Activated B cell treated with CpG ODN at 0.5 μM for 24 hours (primary cell): ENCODE measurements at regions not wholly inside any gene's neighbourhood (a gene's known extent, or its start where the extent isn't known, plus 50 kb on each side); places are given as distances from the start of the nearest gene placed in this dataset.

Experiments used
- ATAC-seq: fragments of 200-7000 bp; cut with Tn5 transposase; one replicate; pipeline ENCODE4 v1.10.0; 2021; ENCODE audit warnings: low read depth, mild to moderate bottlenecking, moderate library complexity
- CTCF ChIA-PET: fragments of 350-600 bp; sonication (Branson Sonifier 250); formaldehyde crosslinking; loops from one replicate; lab custom pipeline; 2021; ENCODE audit warnings: antibody characterized with exemption; lab: Charles Lee
- POLR2A ChIA-PET: fragments of 350-600 bp; sonication (Branson Sonifier 250); formaldehyde crosslinking; loops from one replicate; lab custom pipeline; 2021; ENCODE audit warnings: antibody characterized with exemption; lab: Charles Lee
- DNase-seq: peaks from one replicate; pipeline ENCODE4 v3.0.0; 2022
- H3K27ac Mint-ChIP-seq: one replicate; pipeline ENCODE4 v1.8.0; 2020; ENCODE audit warnings: mixed read lengths
- H3K27me3 Mint-ChIP-seq: one replicate; pipeline ENCODE4 v1.8.0; 2021; ENCODE audit warnings: mixed read lengths
- H3K36me3 Mint-ChIP-seq: one replicate; pipeline ENCODE4 v1.8.0; 2021; ENCODE audit warnings: low read depth, mixed read lengths
- H3K4me1 Mint-ChIP-seq: one replicate; pipeline ENCODE4 v1.8.0; 2021; ENCODE audit warnings: mixed read lengths
- H3K4me3 Mint-ChIP-seq: one replicate; pipeline ENCODE4 v1.8.0; 2020; ENCODE audit warnings: mild to moderate bottlenecking, mixed read lengths
- H3K9me3 Mint-ChIP-seq: one replicate; pipeline ENCODE4 v1.8.0; 2020; ENCODE audit warnings: mixed read lengths
- intact Hi-C: fragments of 100-400 bp; cut with micrococcal nuclease; formaldehyde crosslinking; loops from one replicate; pipeline ENCODE4 v1.15.1; 2024
- TF ChIP-seq, protein P1 (sequence below): fragments of 200-600 bp; IDR thresholded peaks from one replicate; pipeline ENCODE4 v1.8.0; 2022; ENCODE audit warnings: antibody characterized with exemption, mild to moderate bottlenecking

- no peak overlapping the region for H3K4me3 Mint-ChIP-seq
- ChIA-PET CTCF (no interaction called here), POLR2A (no interaction called here)
- H3K36me3 Mint-ChIP-seq: no peaks in the 10 kb centered on the region
- H3K4me1 Mint-ChIP-seq: no peaks in the 10 kb centered on the region
- TF ChIP-seq, protein P1, sequence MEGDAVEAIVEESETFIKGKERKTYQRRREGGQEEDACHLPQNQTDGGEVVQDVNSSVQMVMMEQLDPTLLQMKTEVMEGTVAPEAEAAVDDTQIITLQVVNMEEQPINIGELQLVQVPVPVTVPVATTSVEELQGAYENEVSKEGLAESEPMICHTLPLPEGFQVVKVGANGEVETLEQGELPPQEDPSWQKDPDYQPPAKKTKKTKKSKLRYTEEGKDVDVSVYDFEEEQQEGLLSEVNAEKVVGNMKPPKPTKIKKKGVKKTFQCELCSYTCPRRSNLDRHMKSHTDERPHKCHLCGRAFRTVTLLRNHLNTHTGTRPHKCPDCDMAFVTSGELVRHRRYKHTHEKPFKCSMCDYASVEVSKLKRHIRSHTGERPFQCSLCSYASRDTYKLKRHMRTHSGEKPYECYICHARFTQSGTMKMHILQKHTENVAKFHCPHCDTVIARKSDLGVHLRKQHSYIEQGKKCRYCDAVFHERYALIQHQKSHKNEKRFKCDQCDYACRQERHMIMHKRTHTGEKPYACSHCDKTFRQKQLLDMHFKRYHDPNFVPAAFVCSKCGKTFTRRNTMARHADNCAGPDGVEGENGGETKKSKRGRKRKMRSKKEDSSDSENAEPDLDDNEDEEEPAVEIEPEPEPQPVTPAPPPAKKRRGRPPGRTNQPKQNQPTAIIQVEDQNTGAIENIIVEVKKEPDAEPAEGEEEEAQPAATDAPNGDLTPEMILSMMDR: no peak
- H3K27ac Mint-ChIP-seq: no peak overlapping the region
- ATAC-seq (no peak), DNase-seq (no peak)
- peaks cover 19% of the 10 kb centered on the region for H3K27me3 Mint-ChIP-seq
- H3K9me3 Mint-ChIP-seq: no peaks in the 10 kb centered on the region
- intact Hi-C loops: no loop called here
Observed at GRCh38 chr5:77569409-77569808, 69.1 kb downstream of the OTP start.

- ChIA-PET POLR2A (no interaction called here), CTCF (no interaction called here)
- peaks cover 13% of the 10 kb centered on the region for H3K27me3 Mint-ChIP-seq
- H3K27ac Mint-ChIP-seq: no peak overlapping the region
- H3K36me3 Mint-ChIP-seq: no peaks in the 10 kb centered on the region
- H3K4me1 Mint-ChIP-seq: no peaks in the 10 kb centered on the region
- no peak overlapping the region for H3K4me3 Mint-ChIP-seq
- TF ChIP-seq, protein P1: no peak
- no peaks in the 10 kb centered on the region for H3K9me3 Mint-ChIP-seq
- intact Hi-C loops: no loop called here
- no peak for DNase-seq
- ATAC-seq: no peak
Observed at GRCh38 chr5:77568555-77568954, 70.0 kb downstream of the OTP start.

DNA sequence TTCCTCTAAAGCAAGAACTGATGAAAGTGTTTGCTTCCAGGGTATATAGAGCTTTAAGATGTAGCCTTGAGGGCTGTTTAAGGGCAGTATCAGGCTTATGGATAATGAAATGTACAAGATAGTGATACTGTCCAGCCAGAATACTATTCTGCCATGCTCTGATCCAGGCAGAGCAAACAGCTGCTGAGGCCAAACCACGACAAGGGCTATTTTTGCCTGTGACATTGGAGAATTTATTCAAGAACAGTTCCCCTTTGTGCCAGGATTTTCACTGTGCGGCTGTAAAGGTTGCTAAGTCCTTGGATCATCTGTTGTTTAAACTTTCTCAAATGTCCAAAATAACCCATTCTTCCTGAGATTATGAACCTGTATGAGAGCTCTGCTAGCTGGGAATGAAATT, 70.4 kb downstream of the OTP start:
- TF ChIP-seq, protein P1: no peak
- no peaks in the 10 kb centered on the region for H3K36me3 Mint-ChIP-seq
- H3K27me3 Mint-ChIP-seq: peaks cover 13% of the 10 kb centered on the region
- H3K27ac Mint-ChIP-seq: no peak overlapping the region
- no peaks in the 10 kb centered on the region for H3K4me1 Mint-ChIP-seq
- no peak for ATAC-seq
- no peaks in the 10 kb centered on the region for H3K9me3 Mint-ChIP-seq
- POLR2A ChIA-PET: no interaction called here
- no peak for DNase-seq
- H3K4me3 Mint-ChIP-seq: no peak overlapping the region
- intact Hi-C loops: no loop called here
- CTCF ChIA-PET: no interaction called here

GRCh38 chr5:77563475-77563874, 71.4 kb upstream of the WDR41 start:
- POLR2A ChIA-PET: no interaction called here
- Mint-ChIP-seq H3K9me3 (no peaks in the 10 kb centered on the region), H3K36me3 (no peaks in the 10 kb centered on the region), H3K27me3 (peaks cover 7% of the 10 kb centered on the region), H3K4me1 (no peaks in the 10 kb centered on the region), H3K27ac (no peak overlapping the region), H3K4me3 (no peak overlapping the region)
- intact Hi-C loops: loop anchor here (2.0 to 5.0 kb wide), 2 partner anchors 445 to 599 kb away; no protein-coding TSS in a partner anchor
- ATAC-seq (no peak), DNase-seq (no peak)
- TF ChIP-seq, protein P1: no peak
- CTCF ChIA-PET: no interaction called here

GRCh38 chr5:77561965-77562364, 69.8 kb upstream of the WDR41 start:
- peaks cover 6% of the 10 kb centered on the region for H3K27me3 Mint-ChIP-seq
- H3K36me3 Mint-ChIP-seq: no peaks in the 10 kb centered on the region
- intact Hi-C loops: loop anchor here (2.0 to 5.0 kb wide), 2 partner anchors 447 to 600 kb away; no protein-coding TSS in a partner anchor
- TF ChIP-seq, protein P1: no peak
- ATAC-seq (no peak), DNase-seq (no peak)
- no peak overlapping the region for H3K4me3 Mint-ChIP-seq
- no peaks in the 10 kb centered on the region for H3K9me3 Mint-ChIP-seq
- H3K4me1 Mint-ChIP-seq: no peaks in the 10 kb centered on the region
- ChIA-PET CTCF (no interaction called here), POLR2A (no interaction called here)
- H3K27ac Mint-ChIP-seq: no peak overlapping the region
